ENCODE measurements at regions not wholly inside any gene's neighbourhood (a gene's known extent, or its start where the extent isn't known, plus 50 kb on each side); places are given as distances from the start of the nearest gene placed in this dataset.

GRCh38 chr12:46131732-46132469 is 136.9 kb downstream of the SLC38A1 start:
- in situ Hi-C loops (cut with HindIII; ENCODE audit: low sequenced_read_pairs): no loop called here
- TF ChIP-seq CTCF (IDR thresholded peaks at IDR 0.05; ENCODE audit: low read depth, low read length): peak; percentile 14
- DNase-seq (ENCODE audit: low read depth, low spot score): no peak
- no peak overlapping the region for H3K4me3 ChIP-seq (ENCODE audit: low read depth, low read length)

GRCh38 chr12:46127656-46128055 is 137.3 kb upstream of the SCAF11 start:
- H3K4me3 ChIP-seq (ENCODE audit: low read depth, low read length): no peak overlapping the region
- DNase-seq (ENCODE audit: low read depth, low spot score): no peak
- TF ChIP-seq CTCF (IDR thresholded peaks at IDR 0.05; ENCODE audit: low read depth, low read length): no peak
- in situ Hi-C loops (cut with HindIII; ENCODE audit: low sequenced_read_pairs): no loop called here

GRCh38 chr12:46126050-46126727 is 135.8 kb upstream of the SCAF11 start:
- no peak for TF ChIP-seq CTCF (IDR thresholded peaks at IDR 0.05; ENCODE audit: low read depth, low read length)
- no peak for DNase-seq (ENCODE audit: low read depth, low spot score)
- in situ Hi-C loops (cut with HindIII; ENCODE audit: low sequenced_read_pairs): no loop called here
- no peak overlapping the region for H3K4me3 ChIP-seq (ENCODE audit: low read depth, low read length)

- DNase-seq (ENCODE audit: low read depth, low spot score): peak; percentile 85
- in situ Hi-C loops (cut with HindIII; ENCODE audit: low sequenced_read_pairs): no loop called here
- no peak overlapping the region for H3K4me3 ChIP-seq (ENCODE audit: low read depth, low read length)
- peak; percentile 78 for TF ChIP-seq CTCF (IDR thresholded peaks at IDR 0.05; ENCODE audit: low read depth, low read length)
These were observed 134.7 kb upstream of the SCAF11 start for GRCh38 chr12:46124848-46125619.

GRCh38 chr12:46124132-46124847 is 133.9 kb upstream of the SCAF11 start:
- in situ Hi-C loops (cut with HindIII; ENCODE audit: low sequenced_read_pairs): no loop called here
- H3K4me3 ChIP-seq (ENCODE audit: low read depth, low read length): no peak overlapping the region
- DNase-seq (ENCODE audit: low read depth, low spot score): no peak
- TF ChIP-seq CTCF (IDR thresholded peaks at IDR 0.05; ENCODE audit: low read depth, low read length): no peak

- in situ Hi-C loops (cut with HindIII; ENCODE audit: low sequenced_read_pairs): no loop called here
- TF ChIP-seq CTCF (IDR thresholded peaks at IDR 0.05; ENCODE audit: low read depth, low read length): no peak
- DNase-seq (ENCODE audit: low read depth, low spot score): no peak
- no peak overlapping the region for H3K4me3 ChIP-seq (ENCODE audit: low read depth, low read length)
These were observed 122.0 kb upstream of the SCAF11 start for GRCh38 chr12:46112364-46112763.

Data from astrocyte of the spinal cord (primary cell).